NCI-H69 (cell line): ENCODE measurements at regions not wholly inside any gene's neighbourhood (a gene's known extent, or its start where the extent isn't known, plus 50 kb on each side); places are given as distances from the start of the nearest gene placed in this dataset.
"Not testable (repeated sequence)": the region's sequence is repeated elsewhere in the genome, so short reads cannot be mapped to it uniquely, and the experiment has no call there.

Source experiments
- DNase-seq: peaks from one replicate; lab custom pipeline; 2025; lab: John Stamatoyannopoulos, UW

DNA sequence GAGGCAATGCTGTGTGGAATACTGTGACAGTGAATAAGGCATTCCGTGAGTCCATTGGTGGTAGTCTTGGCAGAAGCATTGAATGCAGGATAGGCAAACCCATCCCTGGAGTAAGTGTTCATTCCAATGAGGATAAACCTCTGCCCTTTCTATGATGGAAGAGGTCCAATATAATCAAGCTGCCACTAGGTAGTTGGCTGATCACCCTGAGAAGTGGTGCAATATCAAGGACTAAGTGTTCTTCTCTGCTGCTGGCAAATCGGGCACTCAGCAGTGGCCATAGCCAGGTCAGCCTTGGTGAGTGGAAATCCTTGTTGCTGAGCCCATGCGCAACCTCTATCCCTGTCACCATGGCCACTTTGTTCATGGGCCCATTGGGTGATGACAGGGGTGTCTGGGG is 70.1 kb downstream of the FBXO4 start:
- DNase-seq: no peak

DNA sequence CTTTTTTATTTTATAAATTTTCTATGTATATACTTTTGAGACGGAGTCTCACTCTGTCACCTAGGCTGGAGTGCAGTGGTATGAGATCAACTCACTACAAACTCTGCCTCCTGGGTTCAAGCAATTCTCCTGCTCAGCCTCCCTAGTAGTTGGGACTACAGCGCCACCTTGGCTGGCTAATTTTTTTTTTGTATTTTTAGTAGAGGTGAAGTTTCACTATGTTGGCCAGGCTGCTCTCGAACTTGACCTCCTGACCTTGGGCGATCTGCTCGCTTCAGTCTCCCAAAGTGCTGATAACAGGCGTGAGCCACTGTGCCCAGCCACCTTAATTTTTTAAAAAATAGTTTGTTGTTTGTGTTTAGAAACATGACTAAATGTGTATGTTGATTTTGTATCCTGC is 76.6 kb downstream of the FBXO4 start:
- no peak for DNase-seq

DNA sequence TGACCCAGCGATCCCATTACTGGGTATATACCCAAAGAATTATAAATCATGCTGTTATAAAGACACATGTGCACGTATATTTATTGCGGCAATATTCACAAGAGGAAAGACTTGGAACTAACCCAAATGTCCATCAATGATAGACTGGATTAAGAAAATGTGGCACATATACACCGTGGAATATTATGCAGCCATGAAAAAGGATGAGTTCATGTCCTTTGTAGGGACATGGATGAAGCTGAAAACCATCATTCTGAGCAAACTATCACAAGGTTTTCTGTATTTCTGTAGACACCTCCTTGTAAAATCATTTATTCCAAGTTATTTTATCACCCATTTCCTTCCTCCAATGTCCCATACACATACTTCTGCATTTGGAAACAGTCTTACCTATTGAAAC is 78.8 kb downstream of the FBXO4 start:
- not testable (repeated sequence) for DNase-seq

DNA sequence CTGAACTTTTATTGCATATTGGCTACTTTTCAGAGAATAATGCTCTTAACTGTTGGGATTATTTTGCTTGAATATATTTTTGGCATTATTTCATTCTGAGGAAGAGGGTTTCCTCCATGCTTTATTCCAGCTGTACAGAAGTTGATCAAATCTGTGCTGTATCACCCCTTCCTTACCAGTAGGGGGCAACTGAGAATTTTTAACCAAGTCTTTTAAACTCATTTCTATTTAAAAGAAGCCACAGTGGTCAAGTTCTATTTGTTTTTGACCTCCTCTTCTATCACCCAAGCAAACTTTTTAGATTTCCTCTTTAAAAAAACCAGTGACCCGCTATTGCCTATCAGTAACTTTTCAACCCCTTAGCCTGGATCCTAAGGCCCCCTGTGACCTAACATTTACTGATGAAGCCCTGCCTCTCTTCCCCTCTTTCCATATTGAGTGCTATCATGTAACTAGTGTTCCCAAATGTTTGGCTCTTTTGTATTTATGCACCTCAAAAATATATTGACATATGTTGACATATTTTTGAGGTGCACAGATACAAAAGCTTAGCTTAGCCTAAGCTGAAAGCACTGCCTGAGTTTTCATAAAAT is 80.6 kb downstream of the FBXO4 start:
- DNase-seq: peak; percentile 23

DNA sequence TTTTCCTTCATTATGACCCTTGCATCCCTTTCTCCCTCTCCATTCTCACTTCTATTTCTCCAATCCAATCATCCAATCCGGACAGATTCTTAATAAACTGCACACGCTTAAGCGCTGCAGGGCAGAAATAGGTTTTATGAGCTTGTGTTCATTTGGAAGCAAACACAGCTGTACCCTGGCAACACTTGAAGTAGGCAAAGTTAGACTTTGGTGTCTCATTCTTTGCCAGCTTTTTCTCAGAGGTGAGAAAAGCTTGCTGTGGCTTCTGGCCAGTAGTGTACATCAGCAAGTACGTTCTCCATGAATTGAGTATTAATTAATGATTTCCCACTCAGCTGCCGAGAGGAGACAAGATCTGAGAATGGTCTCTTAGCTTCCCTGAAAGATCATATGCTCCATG is 88.5 kb downstream of the FBXO4 start:
- DNase-seq: no peak

DNA sequence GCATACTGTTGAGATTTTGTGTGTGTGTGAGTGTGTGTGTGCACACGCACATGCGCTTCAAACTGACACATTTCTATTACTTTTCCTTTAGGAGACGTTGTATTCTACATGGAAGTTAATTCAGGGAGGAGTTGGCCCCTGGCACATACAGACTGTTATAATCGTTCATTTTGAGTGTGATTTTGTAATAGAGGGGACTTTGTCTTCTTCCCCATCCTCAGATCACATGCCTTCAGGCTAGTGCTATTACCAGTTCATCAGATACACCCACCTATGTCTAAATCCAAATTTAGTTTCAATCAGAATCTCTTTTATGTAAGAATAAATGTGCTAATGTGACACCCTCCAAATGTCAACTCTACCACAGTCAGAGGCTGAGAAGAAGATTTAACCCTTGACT is 90.2 kb downstream of the FBXO4 start:
- DNase-seq: no peak

DNA sequence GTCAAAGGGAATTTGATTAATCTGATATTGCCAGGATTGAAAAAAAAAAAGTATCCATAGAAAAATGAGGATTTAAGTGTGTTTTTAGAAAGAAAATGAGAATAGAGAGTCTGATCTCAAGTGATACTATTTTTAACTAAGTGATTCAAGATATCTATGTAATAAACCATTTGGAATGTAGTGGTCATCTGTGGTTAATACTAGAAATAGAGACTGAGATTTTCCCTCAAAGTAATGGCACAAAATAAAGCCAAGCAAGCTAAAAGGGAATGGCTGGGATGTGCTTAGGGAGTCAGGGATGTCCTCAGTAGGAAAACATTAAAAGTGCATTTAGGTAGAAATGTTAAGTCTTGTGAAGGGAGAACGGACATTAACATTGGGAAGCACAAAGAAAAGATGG is 90.6 kb downstream of the FBXO4 start:
- DNase-seq: no peak

DNA sequence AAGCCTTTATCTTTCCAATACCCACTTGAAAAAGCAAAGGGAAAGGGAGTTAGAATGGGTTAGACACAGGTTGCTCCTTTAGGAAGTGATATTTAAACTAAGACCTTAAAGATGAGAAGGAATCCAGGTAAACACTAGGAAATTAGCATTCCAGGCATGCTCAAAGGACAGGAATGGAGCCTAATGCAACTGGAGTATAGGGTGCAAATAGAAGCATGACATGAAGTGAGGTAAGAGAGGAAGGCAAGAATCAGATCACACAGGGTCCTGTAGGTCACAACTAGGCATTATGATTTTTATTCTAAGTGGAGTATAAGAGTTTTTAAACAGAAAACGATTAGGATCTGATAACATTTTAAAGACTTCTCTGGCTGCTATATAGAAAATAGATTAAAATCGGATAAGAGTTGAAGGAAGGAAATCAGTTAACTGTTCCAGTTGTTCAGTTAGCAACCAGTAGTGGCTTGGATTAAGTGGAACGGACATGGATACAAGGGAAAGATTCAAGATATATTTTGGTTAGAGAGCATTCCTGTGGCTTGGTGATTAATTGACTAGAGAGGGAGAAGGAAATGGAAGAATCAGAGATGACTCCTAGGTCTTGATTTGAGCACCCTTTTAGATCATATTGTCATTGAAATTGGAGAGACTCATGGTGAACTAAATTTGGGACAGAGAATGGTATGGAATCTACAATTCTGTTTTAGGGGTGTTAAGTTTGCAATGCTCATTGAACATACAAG is 95.9 kb downstream of the FBXO4 start:
- no peak for DNase-seq

DNA sequence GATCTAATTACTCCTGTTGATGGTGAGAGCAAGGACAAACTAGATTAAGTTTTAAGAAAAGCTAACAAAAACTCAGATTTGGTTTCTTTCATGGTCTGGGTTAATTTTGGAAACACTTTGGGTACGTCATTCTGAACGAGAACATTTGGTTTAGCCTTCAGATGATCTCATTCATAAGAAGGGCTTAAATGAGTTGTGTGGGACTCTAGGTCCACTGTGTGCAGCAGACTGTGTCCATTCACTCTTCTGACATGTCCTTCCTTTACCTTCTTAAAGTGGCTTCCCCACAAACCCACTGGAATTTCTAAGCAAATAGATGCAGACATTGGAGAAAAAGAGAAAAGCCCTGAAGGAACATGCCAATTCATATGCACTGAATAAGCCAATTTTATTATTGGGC is 96.8 kb downstream of the FBXO4 start:
- no peak for DNase-seq

DNA sequence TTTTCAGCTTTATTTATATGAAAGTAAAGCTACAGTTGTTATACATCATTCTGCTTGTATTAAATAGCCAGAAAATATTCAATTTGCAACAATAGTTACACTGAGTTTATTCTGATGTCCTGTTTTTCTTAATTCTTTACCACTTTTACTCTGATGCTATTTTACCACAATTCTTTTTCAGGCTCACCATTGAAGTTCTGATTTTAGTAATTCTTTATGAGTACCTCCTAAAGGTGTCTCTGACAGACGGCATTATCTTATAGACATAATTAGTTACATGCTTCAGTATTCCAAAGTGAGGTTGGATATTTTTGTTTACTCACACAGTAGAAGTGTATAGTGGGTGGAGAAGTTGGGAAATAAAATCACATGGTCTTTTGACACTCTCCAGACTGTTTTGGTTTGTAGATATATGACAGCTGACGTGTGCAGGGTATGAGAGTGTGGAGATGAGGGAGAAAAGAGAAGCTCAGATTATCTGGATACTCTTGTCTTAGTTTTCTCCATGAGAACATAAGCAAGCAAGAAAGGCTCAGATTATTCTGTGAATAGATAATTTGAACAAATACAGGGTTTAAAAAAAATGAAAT is 97.4 kb downstream of the FBXO4 start:
- no peak for DNase-seq

DNA sequence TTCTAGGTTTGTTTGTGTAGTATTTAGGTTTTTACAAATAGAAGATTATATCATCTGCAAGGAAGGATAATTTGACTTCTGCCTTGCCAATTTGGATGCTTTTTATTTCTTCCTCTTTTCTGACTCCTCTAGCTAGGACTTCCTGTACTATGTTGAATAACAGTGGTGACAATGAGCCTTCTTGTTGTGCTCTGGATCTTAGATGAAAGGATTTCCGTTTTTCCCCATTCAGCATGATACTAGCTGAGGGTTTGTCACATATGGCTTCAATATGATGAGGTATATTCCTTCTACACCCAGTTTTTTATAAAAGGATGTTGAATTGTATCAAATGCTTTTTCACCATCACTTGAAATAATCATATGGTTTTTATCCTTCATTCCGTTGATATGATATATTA is 101.4 kb downstream of the FBXO4 start:
- no peak for DNase-seq

DNA sequence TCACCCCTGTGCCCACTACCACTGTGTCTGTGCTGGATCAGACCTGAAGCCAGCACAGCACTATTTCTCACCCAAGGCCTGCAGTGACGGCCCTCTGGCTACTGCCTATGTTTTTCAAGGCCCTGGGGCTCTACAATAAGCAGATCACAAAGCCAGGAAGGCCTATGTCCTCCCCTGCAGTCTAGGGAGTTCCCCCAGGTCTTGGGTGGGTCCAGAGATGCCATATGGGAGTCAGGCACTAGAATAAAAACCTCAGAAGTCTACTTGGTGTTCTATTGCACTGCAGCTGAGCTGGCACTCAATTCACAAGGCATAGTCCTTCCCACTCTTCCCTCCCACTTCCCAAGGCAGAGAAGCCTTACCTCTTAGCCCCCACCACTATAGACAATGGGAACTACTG is 107.1 kb downstream of the FBXO4 start:
- no peak for DNase-seq

DNA sequence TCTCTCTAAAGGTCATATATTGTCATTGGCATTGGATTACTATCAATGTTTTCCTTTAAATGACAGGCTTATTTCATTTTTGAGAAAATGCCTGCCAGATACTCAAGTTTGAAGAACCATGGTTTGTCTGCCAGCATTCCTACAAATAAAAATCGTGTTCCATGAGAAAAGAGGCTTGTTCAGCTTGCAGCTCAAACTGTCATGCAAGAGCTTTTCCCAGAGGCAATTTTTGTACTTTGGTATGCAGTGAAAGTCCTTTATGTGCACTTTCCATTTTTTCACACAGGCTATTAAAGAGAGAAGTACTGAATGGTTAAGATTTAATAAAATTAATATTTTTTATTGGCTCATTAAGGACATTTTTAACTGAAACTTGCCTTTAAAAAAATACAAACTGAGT is 110.4 kb downstream of the FBXO4 start:
- no peak for DNase-seq

DNA sequence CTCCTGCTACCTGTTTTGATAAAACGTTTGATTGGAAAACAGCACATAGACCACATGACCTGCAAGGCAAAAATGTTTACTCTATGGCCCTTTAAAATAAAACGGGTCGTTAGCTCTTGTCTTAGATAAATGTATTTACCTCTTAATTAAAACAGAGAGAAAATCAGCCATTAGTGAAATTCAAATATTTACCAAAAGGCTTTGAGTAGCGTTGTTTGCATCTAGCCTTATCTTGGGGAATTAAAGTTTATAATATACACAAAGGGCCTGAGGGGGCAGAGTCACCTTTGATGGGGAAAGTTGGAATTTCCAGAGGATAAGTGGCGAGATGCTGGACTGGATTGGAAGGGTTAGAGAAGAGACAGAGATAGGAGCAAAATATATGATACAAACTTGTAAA is 111.3 kb downstream of the FBXO4 start:
- no peak for DNase-seq

DNA sequence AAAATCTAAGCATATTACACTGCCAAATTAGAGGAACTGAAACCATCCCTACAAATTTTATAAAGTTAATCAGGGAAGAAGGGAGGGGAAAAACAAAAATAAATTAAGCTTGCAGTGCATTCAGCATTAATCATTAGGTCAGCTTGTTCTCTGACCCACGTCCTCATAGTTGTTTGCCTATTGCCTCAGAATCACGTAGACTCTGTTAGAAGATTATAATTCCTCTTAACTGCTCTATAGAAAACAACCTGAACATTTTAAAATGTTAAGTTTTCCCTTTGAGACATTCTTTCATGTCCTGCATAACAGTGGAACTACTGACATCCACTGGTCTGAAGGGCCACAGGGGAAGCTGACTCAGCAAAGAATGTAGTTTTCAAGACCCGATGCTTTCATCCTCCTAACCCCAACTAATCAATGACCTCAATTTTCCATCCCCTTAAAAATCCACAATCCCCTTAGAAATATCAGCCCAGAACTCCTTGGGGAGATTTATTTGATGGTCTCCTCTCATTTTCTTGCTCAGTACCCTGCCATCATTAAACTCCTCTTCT is 112.4 kb downstream of the FBXO4 start:
- DNase-seq: no peak

DNA sequence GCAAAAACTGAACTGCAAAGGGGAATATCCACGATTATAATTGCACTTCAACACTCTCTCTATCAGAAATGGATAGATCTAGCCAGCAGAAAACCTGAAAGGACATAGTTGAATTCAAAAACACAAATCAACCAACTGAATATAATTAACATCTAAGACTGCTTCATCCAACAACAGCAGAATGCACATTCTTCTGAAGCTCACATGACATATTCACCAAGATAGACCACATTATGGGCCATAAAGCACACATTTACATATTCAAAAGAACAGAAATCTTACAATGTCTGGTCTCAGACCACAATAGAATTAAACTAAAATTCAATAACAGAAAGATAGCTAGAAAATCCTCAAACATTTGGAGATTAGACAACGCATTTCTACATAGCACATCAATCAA is 118.3 kb downstream of the FBXO4 start:
- DNase-seq: no peak

DNA sequence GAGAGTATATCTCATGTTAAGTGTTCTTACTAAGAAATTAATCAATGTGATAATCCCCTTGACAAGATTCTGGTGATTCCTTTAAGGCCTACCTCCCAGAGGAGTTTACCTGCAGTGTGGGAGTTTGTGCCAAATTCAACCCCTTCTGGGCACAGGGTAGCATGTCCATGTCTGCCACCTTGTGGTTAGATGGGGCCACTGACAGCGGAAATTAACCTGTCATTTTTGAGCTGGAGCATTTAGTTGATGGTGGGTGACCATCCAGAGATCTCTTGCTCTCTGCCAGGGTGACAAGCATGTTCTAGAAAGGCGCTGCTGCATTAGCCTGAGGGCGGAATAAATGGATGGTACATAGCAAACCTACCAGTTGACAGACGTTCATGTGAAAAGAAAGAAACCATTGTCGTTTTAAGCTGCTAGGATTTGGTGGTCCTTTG is 132.2 kb downstream of the FBXO4 start:
- peak; percentile 68 for DNase-seq

DNA sequence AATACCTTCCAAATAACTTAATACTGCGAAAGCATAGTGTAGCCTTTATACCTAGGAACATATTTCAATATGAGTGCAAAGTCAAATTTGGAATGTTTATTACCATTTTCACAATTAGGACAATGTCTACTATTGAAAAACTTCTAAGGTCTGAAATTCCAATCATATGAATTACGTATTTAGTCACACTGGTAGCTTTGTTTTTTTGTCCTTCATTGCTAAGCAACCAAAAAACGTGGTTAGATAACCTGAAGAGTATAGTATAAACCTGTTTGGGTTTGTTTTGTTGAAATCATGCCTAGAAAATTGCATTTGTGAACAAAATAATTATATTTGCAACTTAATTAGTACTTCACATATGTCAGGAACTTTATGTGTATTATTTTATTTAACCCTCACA is 134.2 kb downstream of the FBXO4 start:
- no peak for DNase-seq

DNA sequence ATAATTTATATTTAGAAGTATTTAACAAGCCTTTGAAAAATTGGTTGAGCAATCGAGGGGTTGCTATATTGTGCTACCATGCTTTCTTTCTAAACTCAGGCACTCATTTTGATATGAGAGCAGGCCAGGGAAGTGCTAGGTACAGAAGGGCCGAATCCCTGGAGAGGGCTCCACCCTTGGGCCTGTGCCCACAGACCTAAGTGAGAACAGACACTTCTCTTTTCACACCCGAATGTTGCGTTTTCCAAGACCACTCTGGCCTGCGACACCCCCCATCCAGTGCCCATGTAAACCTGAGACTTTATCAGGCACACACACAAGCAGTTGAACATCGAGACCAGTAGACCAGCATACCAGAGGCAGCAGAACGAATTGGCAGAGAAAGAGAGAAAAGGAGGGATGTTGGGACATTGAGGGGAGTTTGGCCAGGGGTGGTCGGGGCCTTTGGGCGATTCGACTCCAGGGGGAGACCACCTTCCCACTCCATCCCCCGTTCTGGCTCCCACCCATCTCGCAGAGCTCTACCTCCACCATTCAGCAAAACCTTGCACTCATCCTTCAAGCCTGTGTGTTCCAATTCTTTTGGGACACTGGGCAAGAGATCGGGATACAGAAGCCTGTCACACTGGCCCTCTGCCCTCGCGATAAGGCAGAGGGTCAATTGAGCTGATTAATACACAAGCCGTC is 134.8 kb downstream of the FBXO4 start:
- no peak for DNase-seq

DNA sequence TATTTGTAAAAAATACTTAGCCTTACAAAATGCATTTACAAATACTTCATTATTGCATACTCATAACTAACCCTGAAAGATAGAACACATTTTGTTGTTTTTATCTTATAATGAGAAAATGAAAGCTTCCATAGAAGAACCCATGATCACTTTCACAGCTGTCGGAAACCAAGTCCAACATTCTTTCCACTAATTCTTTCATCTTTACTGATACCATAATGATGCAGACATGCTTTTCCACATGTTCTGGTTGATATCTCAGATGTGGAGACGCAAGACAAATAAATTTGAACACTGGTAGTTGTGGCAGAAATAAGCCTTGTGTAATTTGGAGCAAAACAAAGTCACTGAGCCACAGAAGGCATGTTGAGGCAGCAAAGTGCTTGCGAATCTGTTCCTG is 136.0 kb downstream of the FBXO4 start:
- DNase-seq: no peak

DNA sequence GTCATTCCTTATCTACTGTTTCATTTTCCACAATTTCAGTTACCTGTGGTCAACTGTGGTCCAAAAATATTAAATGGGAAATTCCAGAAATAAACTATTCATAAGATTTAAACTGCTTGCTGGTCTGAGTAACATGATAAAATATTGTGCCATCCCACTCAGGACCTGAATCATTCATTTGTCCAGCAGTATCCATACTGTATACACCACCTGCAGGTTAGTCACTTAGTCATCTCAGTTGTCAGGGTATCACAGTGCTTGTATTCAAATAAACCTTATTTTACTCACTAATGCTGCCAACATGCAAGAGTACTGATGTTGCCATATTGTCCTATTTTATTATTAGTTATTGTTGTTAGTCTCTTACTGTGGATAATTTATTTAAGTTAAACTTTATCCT is 139.7 kb downstream of the FBXO4 start:
- no peak for DNase-seq

DNA sequence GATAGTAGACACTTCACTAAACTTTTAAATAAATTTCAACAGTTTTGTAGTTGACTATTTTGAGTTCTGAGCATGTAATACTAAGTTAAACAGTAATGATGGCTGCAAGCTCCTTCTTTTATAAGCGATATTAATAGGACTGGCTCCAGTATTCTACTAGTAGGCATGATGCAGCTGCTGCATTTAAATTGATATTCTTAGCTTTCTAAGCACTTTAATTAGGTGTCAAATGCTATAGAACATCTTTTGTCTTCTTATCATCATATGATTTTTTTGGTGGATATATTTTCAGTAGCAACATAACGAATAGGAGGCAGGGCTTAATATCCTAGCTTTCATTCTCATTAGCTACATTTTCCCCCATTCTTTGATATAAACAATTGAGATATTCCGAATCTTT is 141.1 kb downstream of the FBXO4 start:
- no peak for DNase-seq

DNA sequence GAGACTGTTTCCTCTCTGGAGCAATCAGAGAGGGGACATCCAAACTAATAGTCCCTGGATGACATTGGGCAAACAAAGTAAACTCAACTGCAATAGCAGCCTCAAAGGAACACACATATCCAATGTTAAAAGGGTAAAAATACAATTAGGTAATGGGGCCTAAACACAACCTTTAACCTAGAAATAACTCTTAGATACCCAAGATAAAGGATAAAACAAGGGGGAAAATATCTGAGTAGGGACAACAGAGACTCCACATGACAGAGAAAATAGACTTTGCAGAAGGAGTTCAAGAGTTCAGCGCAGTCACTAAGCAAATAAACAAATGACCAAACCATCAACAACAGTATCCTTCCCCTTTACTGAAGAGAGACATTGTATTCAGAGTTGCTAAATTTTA is 149.3 kb downstream of the FBXO4 start:
- DNase-seq: no peak
